B cell (primary cell): ENCODE measurements at regions not wholly inside any gene's neighbourhood (a gene's known extent, or its start where the extent isn't known, plus 50 kb on each side); places are given as distances from the start of the nearest gene placed in this dataset.

Experiments used
- ATAC-seq: fragments of 200-7000 bp; cut with Tn5 transposase; one replicate; pipeline ENCODE4 v1.10.0; 2021; ENCODE audit warnings: low read depth, mild to moderate bottlenecking, moderate number of reproducible peaks, moderate library complexity
- CTCF ChIA-PET: fragments of 350-600 bp; sonication (Branson Sonifier 250); formaldehyde crosslinking; loops from one replicate; lab custom pipeline; 2021; ENCODE audit warnings: antibody characterized with exemption, inconsistent platforms; lab: Charles Lee
- POLR2A ChIA-PET: fragments of 350-600 bp; sonication (Branson Sonifier 250); formaldehyde crosslinking; loops from one replicate; lab custom pipeline; 2021; ENCODE audit warnings: antibody characterized with exemption; lab: Charles Lee
- DNase-seq: peaks from one replicate; pipeline ENCODE4 v3.0.0; 2013
- H2AFZ ChIP-seq: 2 replicates; pipeline ENCODE4 v1.6.1; 2012; ENCODE audit warnings: mild to moderate bottlenecking, low read depth, low read length; ENCODE audit not compliant: insufficient read depth, poor library complexity, severe bottlenecking
- H3K27ac ChIP-seq, 2 donors: 1 replicate in 1 of 2; 2 replicates in 1 of 2; pipeline ENCODE4 v1.5.1; 2012 to 2013; ENCODE audit warnings: low read length in 2 of 2, mild to moderate bottlenecking in 2 of 2, moderate library complexity in 1 of 2
- H3K27me3 ChIP-seq, 4 experiments: fragments of 200-600 bp in 1 of 4; sonication (generic) in 1 of 4; replicated peaks in 1 of 4; 1 replicate in 2 of 4; 2 replicates in 2 of 4; pipeline versions ENCODE4 v1.6.1 to v1.7.0; 2013 to 2016; ENCODE audit warnings: low read length in 3 of 4, mild to moderate bottlenecking in 2 of 4, mixed read lengths in 1 of 4, moderate library complexity in 1 of 4; ENCODE audit not compliant: insufficient read depth in 4 of 4, control insufficient read depth in 3 of 4; ENCODE audit errors: control extremely low read depth in 1 of 4
- H3K36me3 ChIP-seq, 2 experiments: replicated peaks in 1 of 2; 1 replicate in 1 of 2; 2 replicates in 1 of 2; pipeline versions ENCODE4 v1.6.1 to v1.7.1; 2013; ENCODE audit warnings: low read length in 1 of 2; ENCODE audit not compliant: insufficient read depth in 2 of 2, control insufficient read depth in 1 of 2; ENCODE audit errors: control extremely low read depth in 1 of 2, extremely low read depth in 1 of 2
- H3K4me1 ChIP-seq, 2 donors: fragments of 200-600 bp in 1 of 2; sonication (generic) in 1 of 2; 1 replicate in 1 of 2; 2 replicates in 1 of 2; pipeline versions ENCODE4 v1.5.1 to v1.6.1; 2013 to 2017; ENCODE audit warnings: low read length in 2 of 2; ENCODE audit not compliant: control insufficient read depth in 2 of 2, insufficient read depth in 2 of 2
- H3K4me2 ChIP-seq: replicated peaks from 2 replicates; pipeline ENCODE3; 2012; ENCODE audit warnings: mild to moderate bottlenecking, low read depth, low read length; ENCODE audit not compliant: poor library complexity, severe bottlenecking
- H3K4me3 ChIP-seq, 5 experiments: fragments of 200-600 bp in 1 of 5; sonication (generic) in 1 of 5; 1 replicate in 3 of 5; 2 replicates in 2 of 5; pipeline versions ENCODE4 v1.5.1 to v1.7.0; 2011 to 2016; ENCODE audit warnings: low read length in 4 of 5, mild to moderate bottlenecking in 4 of 5, low read depth in 2 of 5, control low read depth in 1 of 5, moderate library complexity in 1 of 5; ENCODE audit not compliant: insufficient read depth in 1 of 5; ENCODE audit errors: control extremely low read depth in 1 of 5, extremely low read depth in 1 of 5
- H3K79me2 ChIP-seq: fragments of 200-600 bp; sonication (generic); one replicate; pipeline ENCODE4 v1.6.0; 2016; ENCODE audit warnings: low read length; ENCODE audit not compliant: control insufficient read depth, insufficient read depth
- H3K9ac ChIP-seq: fragments of 200-600 bp; sonication (generic); 2 replicates; pipeline ENCODE4 v1.6.1; 2017; ENCODE audit warnings: mild to moderate bottlenecking, low read length, moderate library complexity
- H3K9me3 ChIP-seq, 3 donors: one replicate each; pipeline versions ENCODE4 v1.6.1 to v1.7.1; 2013; ENCODE audit warnings: low read length in 2 of 3; ENCODE audit not compliant: control insufficient read depth in 2 of 3, insufficient read depth in 1 of 3; ENCODE audit errors: control extremely low read depth in 1 of 3
- H4K20me1 ChIP-seq: 2 replicates; pipeline ENCODE4 v1.6.0; 2012; ENCODE audit warnings: mild to moderate bottlenecking, low read length; ENCODE audit not compliant: insufficient read depth, control insufficient read depth, poor library complexity, severe bottlenecking
- H3K27ac Mint-ChIP-seq: one replicate; pipeline ENCODE4 v1.8.0; 2021; ENCODE audit warnings: mixed read lengths
- H3K27me3 Mint-ChIP-seq: one replicate; pipeline ENCODE4 v1.8.0; 2021; ENCODE audit warnings: mixed read lengths
- H3K4me1 Mint-ChIP-seq: one replicate; pipeline ENCODE4 v1.8.0; 2021; ENCODE audit warnings: mixed read lengths
- H3K4me3 Mint-ChIP-seq: one replicate; pipeline ENCODE4 v1.8.0; 2021; ENCODE audit warnings: mixed read lengths
- H3K9me3 Mint-ChIP-seq: one replicate; pipeline ENCODE4 v1.8.0; 2022; ENCODE audit warnings: mixed read lengths; ENCODE audit not compliant: insufficient read depth
- EZH2 ChIP-seq: IDR thresholded peaks from 2 replicates; pipeline ENCODE4 v1.6.1; 2012; ENCODE audit warnings: borderline replicate concordance, low read depth, mild to moderate bottlenecking, moderate library complexity, low read length; ENCODE audit not compliant: insufficient read depth, poor library complexity, severe bottlenecking
- WGBS: methylation state at CpG from one replicate; pipeline ENCODE4 v1.1.5; 2013; ENCODE audit warnings: missing lambda C conversion rate; ENCODE audit not compliant: insufficient coverage; 5-methylcytosine and 5-hydroxymethylcytosine counted together
- intact Hi-C: fragments of 100-400 bp; cut with micrococcal nuclease; formaldehyde crosslinking; loops from one replicate; pipeline ENCODE4 v1.10.0; 2022
- TF ChIP-seq, protein P1 (sequence below): fragments of 200-600 bp; IDR thresholded peaks from one replicate; pipeline ENCODE4 v1.8.0; 2022; ENCODE audit warnings: antibody characterized with exemption, mild to moderate bottlenecking

DNA sequence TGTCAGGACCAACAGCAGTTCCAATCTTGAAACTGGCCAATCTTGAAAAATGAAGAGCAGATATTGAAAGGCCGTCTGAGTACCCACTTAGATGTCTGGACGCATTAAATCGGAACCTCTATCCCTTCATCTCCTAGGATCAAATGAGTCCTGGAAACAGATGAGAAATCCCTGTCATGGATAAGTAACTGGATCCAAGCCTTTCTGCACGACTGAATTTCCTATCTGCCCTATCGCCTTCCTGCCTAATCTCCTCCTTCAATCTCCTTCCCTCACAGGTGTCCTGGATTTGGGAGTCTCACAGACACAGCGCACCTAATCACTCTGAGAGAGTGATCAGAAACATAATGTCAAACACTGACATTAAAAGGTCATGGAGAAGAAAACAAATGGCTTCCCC is 245.2 kb upstream of the PRSS58 start:
- no peaks in the 10 kb centered on the region for H4K20me1 ChIP-seq
- no peaks in the 10 kb centered on the region for H3K9me3 Mint-ChIP-seq

DNA sequence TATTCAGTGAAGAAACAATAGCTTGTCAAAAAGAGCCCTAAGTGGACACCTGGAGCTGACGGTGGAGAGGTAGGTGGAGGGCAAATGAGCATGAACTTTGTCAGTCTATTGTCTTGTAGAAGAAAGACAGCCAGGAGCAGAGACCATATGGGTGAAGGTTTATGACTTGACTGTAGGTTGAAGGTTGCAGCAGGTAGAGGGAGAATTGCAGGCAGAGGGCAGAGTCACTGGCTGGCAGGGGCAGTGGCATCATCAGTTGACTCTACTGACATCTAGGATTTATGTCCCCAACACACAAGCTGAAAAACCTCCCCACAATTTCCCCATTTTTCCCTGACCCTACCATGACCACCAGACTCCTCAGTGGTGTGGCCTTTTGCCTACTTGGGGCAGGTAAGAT is 243.6 kb upstream of the PRSS58 start:
- H3K27me3 Mint-ChIP-seq = peaks cover 39% of the 10 kb centered on the region
- intact Hi-C loops = no loop called here
- TF ChIP-seq, protein P1, sequence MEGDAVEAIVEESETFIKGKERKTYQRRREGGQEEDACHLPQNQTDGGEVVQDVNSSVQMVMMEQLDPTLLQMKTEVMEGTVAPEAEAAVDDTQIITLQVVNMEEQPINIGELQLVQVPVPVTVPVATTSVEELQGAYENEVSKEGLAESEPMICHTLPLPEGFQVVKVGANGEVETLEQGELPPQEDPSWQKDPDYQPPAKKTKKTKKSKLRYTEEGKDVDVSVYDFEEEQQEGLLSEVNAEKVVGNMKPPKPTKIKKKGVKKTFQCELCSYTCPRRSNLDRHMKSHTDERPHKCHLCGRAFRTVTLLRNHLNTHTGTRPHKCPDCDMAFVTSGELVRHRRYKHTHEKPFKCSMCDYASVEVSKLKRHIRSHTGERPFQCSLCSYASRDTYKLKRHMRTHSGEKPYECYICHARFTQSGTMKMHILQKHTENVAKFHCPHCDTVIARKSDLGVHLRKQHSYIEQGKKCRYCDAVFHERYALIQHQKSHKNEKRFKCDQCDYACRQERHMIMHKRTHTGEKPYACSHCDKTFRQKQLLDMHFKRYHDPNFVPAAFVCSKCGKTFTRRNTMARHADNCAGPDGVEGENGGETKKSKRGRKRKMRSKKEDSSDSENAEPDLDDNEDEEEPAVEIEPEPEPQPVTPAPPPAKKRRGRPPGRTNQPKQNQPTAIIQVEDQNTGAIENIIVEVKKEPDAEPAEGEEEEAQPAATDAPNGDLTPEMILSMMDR = no peak
- no peak for TF ChIP-seq EZH2
- H2AFZ ChIP-seq = no peak overlapping the region
- H3K9ac ChIP-seq = no peak overlapping the region
- CTCF ChIA-PET = interaction anchor here (0.9 to 1.7 kb wide), 5 partner anchors 15 to 34 kb away, joined by 3 to 8 read pairs (median 4); no protein-coding TSS in a partner anchor
- peaks cover 0 to 8% (median under 1%) of the 10 kb centered on the region in 4 experiments for H3K27me3 ChIP-seq
- H3K27ac ChIP-seq = no peak overlapping the region
- no peaks in the 10 kb centered on the region for H3K79me2 ChIP-seq
- POLR2A ChIA-PET = no interaction called here
- no peak overlapping the region for H3K27ac Mint-ChIP-seq
- H3K9me3 Mint-ChIP-seq = no peaks in the 10 kb centered on the region
- no peaks in the 10 kb centered on the region for H4K20me1 ChIP-seq
- H3K4me1 Mint-ChIP-seq = peaks cover 5% of the 10 kb centered on the region
- H3K4me3 Mint-ChIP-seq = no peak overlapping the region
- no peaks in the 10 kb centered on the region for H3K9me3 ChIP-seq
- H3K4me3 ChIP-seq = no peak overlapping the region
- no peak overlapping the region for H3K4me2 ChIP-seq
- ATAC-seq (no peak), DNase-seq (no peak)
- no peaks in the 10 kb centered on the region for H3K36me3 ChIP-seq
- no peaks in the 10 kb centered on the region for H3K4me1 ChIP-seq
- WGBS = 50% methylated on average over 1 of the region's 1 CpG

More for the DNA sequence above, 245.2 kb upstream of the PRSS58 start:
- H2AFZ ChIP-seq = no peak overlapping the region
- no peaks in the 10 kb centered on the region for H3K36me3 ChIP-seq
- no peak overlapping the region for H3K9ac ChIP-seq
- CTCF ChIA-PET = no interaction called here
- H3K4me3 ChIP-seq = no peak overlapping the region
- ATAC-seq = no peak
- Mint-ChIP-seq H3K4me1 (peaks cover 1% of the 10 kb centered on the region), H3K27ac (no peak overlapping the region), H3K27me3 (peaks cover 32% of the 10 kb centered on the region), H3K4me3 (no peak overlapping the region)
- no peak for TF ChIP-seq EZH2
- TF ChIP-seq, protein P1 = no peak
- WGBS = no CpG with 5 or more reads among the region's 6 CpGs
- H3K27ac ChIP-seq = no peak overlapping the region
- H3K79me2 ChIP-seq = no peaks in the 10 kb centered on the region
- no peaks in the 10 kb centered on the region for H3K4me1 ChIP-seq
- H3K4me2 ChIP-seq = no peak overlapping the region
- H3K9me3 ChIP-seq = no peaks in the 10 kb centered on the region
- POLR2A ChIA-PET = no interaction called here
- intact Hi-C loops = no loop called here
- no peak for DNase-seq
- H3K27me3 ChIP-seq = peaks cover 0 to 4% (median 0%) of the 10 kb centered on the region in 4 experiments
